ENCODE measurements at regions not wholly inside any gene's neighbourhood (a gene's known extent, or its start where the extent isn't known, plus 50 kb on each side); places are given as distances from the start of the nearest gene placed in this dataset.

DNA sequence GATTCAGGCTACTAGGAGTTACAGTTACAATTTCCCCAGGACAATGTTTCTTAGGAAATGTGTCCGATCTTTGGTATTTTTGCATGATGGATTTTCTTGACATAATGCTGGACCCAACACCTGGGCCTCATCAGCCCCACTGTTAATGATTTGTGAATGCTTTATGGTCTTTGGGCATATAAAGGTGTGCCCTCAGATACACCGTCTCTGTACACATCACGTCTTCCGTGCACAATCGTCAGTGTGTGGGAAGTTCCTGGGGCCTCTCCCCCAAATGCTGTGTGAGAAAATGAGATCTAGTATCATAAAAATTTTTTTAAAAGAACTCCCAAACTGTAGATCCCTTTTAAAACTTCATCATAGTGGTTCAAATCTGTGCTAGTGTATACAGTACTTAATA, 373.2 kb upstream of the ID4 start:
- DNase-seq (ENCODE audit: low read depth) = no peak

DNA sequence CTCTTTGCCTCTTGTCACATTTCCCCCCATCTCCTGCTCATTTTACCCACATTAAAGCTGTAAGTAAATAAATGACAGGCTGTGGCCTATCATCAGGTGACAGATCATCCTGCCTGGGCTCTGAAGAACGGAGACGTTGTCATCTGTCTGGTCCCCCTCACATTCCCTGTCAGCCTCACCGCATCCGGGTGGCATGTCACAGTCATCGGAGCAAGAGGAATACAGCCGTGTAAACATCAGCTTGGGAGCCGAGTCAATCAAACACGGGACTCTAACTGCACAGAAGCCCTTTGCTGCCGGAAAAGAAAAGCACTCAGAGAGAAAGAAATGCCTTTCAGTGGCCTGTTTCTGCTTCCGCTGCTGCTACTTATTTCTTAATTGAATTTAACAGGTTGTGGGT, 371.9 kb upstream of the ID4 start:
- no peak for DNase-seq (ENCODE audit: low read depth)

DNA sequence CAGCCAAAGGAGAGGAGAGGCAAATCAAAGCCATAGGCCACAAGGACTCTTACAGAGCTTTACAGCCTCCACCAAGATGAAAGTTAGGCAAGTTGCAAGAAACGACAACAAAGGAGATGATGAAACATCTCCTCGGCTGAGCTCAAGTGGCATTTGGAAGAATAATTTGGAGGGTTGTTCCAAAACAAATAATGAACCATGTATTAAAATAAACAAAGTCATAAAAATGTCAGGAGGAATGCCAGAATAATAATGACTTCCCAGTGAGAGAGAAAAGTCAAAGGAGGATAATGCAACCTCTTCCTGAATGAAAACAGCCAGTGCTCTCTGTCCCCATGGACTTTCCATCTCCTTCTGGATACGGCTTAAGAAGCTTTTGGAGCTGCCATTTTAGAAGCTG, 371.4 kb upstream of the ID4 start:
- no peak for DNase-seq (ENCODE audit: low read depth)

DNA sequence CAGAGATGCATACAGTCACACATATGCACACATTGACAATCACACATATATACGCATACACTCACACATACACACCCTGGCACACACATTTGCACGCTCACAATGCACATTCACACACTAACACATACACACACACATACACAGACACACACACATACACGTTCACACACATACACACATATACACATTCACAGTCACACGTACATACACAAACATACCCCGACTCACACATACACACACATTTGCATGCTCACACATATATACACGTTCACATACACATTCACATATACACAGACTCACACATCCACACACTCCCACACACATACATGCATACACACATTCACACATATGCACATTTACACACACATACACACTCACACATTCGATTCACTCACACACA, 366.8 kb upstream of the ID4 start:
- DNase-seq (ENCODE audit: low read depth) = no peak

DNA sequence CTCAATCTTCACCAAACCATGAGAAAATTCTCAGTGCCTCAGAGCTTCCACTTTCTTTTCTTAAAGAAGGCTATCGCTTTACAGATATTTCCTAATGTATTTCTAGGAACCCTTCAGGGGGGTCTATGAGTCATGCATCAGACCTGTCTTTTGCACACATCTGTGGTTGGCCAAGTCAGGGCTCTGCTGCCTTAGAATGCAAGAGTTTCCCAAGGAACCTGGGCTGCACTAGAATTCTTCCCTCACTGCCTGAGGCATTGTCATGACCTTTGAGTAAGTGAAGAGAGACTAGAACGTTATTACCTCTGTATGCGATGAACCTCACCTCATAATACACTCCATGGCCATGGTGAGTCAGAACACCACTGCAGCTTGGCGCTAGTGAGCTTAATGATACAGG, 365.0 kb upstream of the ID4 start:
- DNase-seq (ENCODE audit: low read depth) = no peak

DNA sequence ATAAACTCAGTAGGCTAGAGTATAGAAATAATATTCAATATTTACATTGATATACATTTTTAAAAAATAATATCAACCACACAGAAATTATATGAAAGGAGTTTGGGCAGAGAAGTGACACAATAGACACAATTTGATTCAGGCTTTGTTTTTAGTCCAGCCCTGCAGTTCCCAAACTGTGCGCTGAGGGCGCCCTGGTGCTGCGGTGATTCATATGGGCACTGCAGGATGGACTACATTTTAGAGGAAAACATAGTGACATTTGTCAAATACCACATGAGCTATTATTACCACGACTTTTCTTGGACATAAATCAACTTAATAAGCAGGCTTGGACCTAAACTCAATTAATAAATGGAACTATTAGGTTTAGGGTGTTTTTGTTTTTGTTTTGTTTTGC, 364.3 kb upstream of the ID4 start:
- no peak for DNase-seq (ENCODE audit: low read depth)

DNA sequence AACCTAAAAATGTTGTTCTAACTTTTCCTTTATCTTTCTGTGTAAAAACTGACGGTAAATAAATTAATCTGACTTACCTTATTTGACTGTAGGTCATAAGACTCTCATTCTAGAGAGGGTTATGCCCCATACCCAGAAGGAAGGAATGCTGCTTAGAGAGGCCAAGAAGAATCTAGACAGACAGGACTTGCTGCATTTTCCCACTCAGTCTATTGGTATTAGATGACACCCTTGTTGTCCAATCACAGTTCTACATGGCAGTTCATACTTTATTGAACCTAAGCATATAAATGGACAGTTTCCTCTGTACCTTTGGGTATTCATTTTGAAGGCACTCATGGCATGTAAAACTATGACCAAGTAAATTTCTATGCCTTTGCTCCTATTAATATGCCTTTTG, 359.6 kb upstream of the ID4 start:
- no peak for DNase-seq (ENCODE audit: low read depth)

DNA sequence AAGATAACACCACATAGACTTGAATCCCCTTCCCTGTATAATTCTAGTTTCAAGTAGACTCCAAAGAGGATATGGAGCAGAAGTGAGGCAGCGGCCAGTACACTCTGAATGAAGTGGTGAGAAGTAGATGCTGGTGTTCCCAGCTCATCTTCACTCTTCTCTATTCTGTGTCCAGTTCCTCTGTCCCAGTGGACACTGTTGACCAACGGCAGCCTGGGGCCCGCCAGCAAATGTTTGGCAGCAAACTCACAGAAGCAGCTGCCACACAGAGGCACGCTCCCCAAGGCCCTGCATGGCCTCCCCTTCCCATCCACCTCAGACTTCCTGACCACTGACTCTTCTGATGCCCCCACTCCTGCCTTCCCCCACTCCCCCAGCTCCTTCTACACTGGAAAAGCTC, 358.9 kb upstream of the ID4 start:
- DNase-seq (ENCODE audit: low read depth) = no peak

DNA sequence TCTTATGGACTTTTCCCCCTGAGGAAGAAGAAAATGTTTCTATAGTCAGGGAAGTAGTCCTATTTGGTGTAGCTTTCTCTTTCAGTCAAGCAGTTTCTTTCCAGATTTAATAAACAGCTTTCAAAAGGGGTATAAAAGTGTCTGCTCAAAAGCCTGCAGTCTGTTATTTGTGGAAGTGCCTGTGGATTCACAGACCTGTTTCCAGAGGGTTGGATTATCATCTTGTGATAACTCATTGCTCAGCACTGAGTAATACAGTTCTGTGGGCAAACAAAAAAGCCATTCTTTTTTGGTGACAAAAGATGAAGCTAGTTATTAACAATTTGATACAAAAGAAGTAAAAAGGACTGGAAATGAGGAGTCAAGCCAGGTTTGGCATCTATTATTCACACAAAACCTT, 358.2 kb upstream of the ID4 start:
- no peak for DNase-seq (ENCODE audit: low read depth)

DNA sequence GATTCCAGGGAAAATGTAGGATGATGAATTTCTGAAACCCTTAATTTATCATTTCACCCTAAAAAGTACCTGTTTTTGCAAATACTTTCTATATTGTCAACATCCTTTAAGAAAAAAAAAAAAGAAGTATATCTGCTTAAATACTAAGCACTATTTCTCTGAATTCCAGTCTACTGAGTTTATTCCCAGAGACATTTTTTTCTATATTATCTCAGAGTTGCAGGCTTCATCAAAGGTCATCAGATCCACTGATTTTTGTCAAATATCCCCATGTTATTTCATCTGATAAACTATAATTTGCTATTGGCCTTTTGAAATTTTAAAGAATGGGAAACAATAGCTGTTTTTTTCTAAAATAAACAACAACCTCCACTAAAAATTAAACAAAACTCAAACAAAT, 357.6 kb upstream of the ID4 start:
- no peak for DNase-seq (ENCODE audit: low read depth)

DNA sequence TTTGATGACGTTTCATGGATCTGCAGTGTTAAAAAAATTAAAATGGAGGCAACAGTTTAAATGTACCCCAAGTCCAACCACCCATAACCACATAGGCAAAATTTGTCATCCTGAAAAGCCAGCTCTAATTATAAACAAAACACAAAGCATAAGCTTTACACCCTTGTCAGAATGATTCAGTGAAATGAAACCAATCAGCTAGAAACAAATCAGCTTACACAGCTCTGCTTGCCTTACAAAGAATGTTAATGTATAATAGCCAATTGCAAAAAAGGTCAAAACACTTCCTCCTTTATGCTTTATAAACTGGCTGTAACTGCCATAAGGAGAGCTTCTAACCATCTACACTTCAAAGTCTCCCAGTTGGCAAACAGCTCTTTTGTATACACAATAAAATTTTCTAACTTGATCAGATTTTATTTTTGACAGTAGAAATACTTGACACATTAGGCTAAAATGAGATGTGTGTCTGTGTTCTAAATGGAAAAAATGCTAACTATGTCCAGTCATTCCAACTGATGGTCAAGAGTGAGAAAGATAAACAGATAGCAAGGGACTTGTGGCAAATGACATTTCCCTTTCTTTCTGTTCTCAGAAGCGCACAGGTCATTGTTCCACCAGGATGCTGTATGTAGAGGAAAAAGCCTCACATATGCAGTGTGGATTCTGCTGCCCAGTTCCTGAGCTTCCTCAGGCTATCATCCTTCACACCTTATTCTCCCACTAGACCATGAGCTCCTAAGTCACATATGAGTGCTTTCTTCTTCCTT, 344.3 kb upstream of the ID4 start:
- DNase-seq (ENCODE audit: low read depth) = no peak

DNA sequence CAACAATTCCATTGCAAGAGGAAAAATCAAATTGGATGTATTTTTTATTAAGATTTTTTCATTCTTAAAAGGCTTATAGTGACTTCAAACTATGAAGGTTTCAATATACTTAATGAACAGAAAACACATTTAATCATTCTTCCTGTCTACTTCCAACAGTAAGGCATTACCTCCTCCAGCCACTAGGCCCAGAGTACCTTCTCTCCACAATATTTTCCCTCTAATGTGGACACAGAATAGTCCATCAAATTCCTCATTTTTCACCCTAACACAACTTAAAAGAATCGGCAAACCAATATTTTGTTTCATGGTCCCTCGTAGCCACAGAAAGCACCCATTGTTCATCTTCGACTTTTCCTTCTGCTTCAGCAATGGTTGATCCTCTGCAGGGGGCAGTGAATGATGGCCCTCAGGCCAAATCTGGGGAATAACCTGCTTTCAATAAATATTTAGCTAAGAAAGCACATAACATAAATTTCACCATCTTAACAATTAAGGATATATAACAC, 335.4 kb upstream of the ID4 start:
- no peak for DNase-seq (ENCODE audit: low read depth)

DNA sequence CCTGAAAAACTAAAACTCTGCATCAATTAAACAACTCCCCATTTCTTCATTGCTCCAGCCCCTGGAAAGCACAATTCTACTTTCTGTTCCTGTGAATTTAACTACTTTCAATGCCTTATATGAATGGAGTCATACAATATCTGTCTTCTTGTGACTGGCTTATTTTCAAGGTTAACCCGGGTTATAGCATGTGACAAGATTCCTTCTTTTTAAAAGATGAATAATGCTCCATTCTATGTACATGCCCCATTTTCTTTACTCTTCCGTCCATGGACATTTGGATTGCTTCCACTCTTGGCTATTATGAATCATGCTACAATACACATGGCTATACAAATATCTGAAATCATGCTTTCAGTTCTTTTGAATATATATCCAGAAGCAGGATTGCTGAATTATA, 334.9 kb upstream of the ID4 start:
- no peak for DNase-seq (ENCODE audit: low read depth)

DNA sequence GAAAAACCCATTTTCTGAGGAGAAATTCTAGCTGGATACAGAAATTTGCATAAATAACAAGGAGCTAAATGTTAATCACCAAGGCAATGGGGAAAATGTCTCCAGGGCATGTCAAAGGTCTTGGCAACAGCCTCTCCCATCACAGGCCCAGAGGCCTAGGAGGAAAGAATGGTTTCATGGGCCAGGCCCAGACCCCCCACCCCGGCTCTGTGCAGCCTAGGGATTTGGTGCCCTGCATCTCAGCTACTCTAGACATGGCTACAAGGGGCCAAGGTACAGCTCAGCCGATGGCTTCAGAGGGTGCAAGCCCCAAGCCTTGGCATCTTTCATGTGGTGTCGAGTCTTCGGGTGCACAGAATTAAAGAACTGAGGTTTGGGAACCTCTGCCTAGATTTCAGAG, 321.2 kb upstream of the ID4 start:
- no peak for DNase-seq (ENCODE audit: low read depth)

DNA sequence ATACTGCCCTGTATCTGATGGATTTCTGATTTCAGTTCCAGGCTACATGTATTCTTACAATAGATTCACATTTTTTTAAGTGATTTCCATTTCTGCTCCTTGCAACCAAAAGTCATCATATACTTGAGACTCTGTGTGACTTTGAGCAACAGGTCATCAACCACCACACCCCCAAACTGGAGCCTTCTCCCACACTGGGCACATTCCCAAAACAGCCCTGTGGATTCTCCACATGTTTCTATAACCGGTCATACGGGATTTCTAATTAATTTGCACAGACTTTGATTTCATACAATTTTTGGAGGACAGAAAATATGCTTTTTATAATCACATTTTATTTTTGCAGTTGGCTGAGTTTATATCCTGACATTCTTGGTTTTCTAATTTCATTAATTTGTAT, 317.2 kb upstream of the ID4 start:
- no peak for DNase-seq (ENCODE audit: low read depth)

DNA sequence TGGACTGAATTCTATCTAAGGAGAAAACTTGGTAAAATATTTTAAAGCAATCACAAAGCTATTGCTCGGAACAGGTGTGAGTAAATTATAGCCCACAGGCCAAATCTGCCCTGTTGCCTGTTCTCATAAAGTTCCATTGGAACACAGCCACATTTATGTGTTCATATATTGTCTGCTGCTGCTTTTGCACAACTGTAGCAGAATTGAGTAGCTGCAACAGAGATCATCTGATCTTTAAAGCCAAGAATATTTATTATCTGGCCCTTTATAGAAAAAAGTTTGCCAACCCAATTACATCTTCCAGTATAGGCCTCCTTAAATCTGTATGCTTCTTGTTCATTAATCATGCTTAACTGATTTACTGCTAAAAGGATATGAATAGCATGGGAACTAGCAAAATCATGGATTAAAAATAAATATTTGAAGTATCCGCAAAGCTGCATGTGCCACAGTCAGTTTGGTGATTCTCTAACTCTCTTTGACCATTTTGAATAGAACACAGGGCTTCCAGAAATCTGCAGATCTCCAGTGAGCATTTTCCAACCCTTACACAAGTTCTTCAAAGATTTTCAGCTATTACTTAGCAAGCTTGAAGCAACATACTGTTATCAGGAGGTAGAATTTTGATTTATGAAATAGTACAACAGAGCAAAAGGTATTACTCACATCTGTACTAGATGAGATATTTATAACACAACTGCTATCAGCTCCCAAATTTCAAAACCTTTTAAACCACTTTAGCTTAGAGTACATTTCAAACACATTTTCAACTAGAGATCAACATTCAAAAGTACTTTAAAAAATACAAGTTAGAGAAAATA, 312.6 kb upstream of the ID4 start:
- DNase-seq (ENCODE audit: low read depth) = no peak

DNA sequence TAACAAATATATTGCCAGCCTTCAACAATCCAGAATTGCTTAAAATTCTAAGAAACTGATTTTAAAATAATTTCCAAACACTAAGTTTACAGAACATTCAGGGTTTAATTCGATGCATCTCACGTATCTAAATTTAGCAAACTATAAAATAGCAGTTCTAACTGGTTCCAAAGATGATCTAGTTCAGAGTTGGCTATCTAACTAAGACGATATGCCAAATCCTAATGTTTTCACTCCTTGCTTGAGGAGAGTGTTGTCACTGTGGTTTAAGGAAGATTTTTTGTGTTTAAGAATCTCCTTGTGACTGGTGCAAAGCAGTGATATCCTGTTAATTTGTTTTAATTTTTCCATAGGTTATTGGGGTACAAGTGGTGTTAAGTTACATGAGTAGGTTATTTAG, 311.5 kb upstream of the ID4 start:
- DNase-seq (ENCODE audit: low read depth) = no peak

DNA sequence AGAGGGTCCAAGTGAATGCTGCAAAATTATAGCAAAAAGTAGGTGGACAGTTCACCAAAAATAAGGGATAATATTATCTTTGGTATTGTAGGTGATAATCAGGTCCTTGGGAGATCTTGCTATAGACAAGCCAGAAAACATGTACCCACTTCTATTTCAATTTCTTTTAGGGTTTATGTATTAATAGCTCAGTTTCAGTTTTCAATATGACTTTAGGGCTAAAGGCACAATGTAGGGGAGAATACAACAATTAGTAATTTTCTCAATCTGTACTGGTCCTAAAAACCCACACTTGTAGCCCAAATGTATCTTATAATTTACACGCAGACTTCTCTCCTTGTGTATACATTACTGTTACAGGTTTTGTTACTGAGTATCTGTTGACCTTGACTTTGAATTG, 307.0 kb upstream of the ID4 start:
- DNase-seq (ENCODE audit: low read depth) = no peak

DNA sequence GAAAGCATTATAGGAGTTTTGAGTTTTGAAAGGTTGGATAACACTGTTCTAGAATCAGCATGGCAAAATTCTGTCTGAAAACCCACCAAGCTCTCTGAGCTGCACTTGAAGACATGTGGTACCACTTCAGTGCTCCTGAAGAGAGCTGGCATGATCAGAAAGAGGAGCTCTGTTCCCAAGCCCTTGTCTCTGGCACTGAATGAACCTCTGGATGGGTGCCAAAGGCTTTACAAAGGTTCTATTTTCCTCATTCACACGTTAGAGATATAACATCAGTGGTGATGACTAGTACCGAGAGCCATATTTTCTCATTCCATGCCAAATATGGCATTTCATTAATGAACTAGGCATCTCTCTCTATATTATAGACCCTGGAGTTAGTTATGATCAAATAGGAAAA, 301.8 kb upstream of the ID4 start:
- no peak for DNase-seq (ENCODE audit: low read depth)

DNA sequence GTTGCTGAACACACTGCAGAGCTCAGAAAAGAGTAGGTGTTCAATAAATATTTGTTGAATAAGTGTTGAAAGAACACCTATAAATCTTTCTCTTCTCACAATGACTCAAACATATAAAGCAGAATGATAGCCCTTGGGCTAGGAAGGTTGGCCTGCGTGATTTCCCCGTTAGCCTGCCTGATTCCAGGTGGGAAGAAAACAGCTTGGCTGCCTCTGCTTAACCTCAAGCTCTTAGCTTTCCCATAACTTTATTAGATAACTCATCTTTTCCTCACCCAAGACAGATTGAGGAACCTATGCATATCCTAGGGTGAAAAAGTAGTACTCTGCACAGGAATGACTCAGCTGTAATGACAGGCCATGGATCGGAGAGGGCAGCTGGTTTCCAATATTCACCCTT, 300.3 kb upstream of the ID4 start:
- no peak for DNase-seq (ENCODE audit: low read depth)

DNA sequence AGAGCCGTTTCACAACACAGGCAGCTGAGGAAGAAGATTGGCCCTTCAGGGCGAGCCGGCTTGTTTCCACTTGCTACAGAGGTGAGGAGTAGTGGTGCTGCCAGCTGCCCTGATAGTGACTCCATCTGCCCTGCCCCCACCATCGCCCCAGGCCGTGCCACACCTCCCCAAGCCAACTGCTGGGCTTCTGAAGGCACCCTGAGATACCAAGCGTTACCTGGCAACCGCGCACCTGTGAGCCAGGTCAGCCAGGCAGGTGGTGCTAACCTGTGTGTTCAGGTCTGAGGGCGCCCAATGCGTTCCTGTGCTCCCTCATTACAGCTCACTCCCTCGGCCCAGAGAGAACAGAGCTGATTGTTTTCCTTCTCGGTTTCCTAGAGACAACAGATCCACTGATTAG, 299.1 kb upstream of the ID4 start:
- DNase-seq (ENCODE audit: low read depth) = no peak

DNA sequence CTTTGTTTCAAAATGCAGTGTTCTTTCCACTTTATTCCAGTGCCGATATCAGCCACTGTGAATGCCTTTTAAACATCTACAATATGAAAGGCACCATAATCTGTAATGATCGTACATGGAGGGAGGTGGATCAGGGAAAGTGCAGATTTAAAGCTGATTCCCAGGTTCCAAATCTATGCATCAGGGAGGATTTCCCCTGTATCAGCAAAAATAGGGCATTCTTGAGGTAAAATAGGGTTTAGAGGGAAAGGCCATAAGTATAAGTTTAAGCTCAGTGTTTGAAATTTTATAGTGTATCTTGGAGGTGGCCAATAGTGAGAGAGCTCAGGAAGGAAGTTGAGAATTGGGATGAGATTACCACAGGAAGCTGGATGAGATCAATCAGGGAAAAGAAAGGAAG, 289.7 kb upstream of the ID4 start:
- no peak for DNase-seq (ENCODE audit: low read depth)

DNA sequence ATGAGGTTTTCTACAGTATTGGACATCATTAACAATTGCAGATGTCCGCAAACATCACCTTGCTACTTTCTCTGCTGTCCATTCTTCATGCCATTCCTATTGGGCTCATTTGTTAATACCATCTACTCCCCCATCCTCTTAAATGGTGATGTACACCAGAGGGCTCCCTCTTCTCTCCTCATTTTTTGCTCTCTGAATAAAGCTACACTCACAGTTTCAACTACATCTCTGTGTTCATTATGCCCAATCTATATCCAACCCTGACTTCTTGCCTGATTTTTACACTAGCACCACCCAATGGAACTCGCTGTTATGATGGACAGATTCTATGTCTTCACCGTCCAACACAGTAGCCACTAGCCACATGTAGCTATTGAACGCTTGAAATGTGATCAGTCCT, 288.1 kb upstream of the ID4 start:
- no peak for DNase-seq (ENCODE audit: low read depth)

DNA sequence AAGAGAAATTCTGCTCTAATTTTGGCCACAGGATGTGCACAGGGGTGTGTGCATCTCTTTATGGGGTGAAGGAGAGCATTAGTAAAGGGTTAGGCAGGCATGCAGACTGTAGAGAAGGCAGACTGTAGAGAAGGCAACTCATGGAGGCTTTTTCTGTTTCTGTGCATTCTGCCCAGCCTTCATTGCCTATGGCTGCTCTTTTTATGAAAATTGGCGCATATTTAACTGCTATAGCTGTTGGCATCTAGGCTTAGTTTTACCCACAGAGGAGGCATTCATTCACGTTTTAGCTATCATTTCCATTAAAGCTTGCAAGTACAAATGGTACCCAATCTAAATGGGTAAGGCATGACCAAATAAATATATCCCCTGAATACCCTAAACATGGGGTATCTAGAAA, 286.8 kb upstream of the ID4 start:
- no peak for DNase-seq (ENCODE audit: low read depth)
